LoVo (cell line): ENCODE measurements at regions not wholly inside any gene's neighbourhood (a gene's known extent, or its start where the extent isn't known, plus 50 kb on each side); places are given as distances from the start of the nearest gene placed in this dataset.
A peak's percentile ranks its signal among the peaks of the same experiment; 100 is the strongest.
"Not testable (repeated sequence)": the region's sequence is repeated elsewhere in the genome, so short reads cannot be mapped to it uniquely, and the experiment has no call there.

ENCODE experiments used
- DNase-seq: peaks from one replicate; pipeline ENCODE4 v3.0.0-alpha.2; 2016; ENCODE audit warnings: low spot score

DNA sequence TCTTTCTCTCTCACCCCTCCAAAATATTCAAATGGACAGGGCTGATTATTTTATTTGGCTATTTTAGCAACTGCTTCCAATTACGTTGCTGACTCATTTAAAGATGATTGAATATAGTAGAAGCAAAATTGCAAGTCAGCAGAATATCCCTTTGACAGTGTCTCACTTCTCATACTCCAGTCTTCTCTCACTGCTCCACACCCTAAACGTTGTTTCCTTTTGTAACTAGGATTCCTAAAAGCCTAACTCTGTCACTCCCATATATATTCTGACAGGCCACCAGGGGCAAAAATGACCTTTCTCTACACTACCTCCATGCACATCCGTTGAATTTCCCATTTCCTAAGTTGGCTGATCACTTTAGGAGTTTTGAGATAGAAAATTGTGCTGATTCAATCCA, 351.1 kb downstream of the RND3 start:
- no peak for DNase-seq

DNA sequence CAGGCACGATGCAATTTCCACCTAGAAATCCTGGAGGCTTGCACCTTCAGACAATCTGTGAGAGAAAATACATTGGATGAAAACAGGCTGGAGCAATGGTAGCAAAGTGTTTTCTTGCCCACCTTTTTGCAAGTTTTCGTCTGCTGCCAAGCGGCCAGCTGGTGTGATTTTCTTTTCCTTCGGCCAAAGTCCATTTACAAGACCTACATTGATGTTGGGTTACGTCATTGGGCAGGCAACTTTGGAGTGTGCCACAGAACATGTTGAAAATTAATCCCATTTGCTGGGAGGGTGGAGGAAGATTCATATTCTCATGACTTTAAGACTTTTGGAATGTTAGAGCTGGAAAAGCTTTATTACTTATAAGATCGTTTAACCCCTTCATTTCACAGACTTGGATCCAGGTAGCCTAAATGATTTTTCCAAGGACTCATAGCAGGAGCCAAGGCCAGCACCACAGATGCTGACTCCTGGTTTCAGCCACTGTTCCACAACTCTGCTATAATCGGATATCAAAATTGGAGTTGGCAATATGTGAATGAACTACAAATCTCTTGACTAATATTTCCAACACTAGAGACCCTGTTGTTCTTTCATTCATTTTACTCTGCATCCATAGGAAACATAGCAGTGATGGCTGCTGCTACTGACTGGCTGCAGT, 352.1 kb downstream of the RND3 start:
- peak; percentile 16 for DNase-seq

- DNase-seq: no peak
These were observed 353.1 kb downstream of the RND3 start for GRCh38 chr2:150134223-150134857.

DNA sequence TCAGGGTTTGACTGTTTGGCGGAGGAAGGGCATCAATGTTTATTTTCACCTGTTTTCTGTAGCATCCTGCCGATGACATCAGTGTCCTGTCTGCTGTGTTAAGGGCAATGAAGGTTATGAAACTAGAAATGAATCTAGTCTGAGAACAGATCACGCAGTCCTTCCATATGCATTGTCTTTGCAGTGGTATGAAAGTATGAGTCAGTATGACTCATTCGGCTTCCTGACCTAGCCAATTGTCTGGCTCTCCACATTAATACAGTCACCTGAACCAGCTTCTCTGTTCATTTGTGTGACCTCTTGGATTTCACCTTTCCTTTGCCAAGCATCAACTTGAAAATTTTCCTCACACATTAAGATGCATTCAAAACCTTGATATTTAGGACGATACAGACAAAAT, 353.8 kb downstream of the RND3 start:
- peak; percentile 76 for DNase-seq

DNA sequence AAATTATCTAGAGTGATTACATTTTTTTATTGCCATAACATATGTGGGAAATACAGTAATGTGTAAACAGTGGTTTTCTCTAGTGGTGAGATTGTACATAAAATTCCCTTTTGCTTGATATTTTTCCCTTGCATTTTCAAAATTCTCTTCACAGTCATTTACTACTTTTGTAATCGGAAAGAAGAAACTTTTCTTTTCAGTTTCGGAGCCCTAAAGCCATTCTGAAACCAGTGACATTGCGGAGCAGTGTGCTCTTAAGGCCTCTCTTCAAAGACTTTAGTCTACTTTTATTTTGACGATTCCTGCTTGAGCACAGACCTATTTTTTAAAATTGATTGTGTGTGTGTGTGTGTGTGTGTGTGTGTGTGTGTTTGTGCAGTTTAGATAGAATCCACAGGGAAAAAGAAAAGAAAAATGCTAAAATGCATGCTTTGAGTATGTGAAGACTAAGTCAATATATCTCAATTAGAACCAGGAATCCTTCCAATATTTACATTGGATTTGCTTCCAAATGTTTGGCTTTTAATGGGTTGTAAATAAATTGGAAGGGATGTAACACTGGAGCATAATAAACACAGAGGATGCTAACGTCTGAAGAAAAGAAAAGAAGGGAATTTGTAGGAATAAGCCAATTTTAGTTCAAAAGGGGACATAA, 357.4 kb downstream of the RND3 start:
- no peak for DNase-seq

- DNase-seq: no peak
These were observed 359.5 kb downstream of the RND3 start for GRCh38 chr2:150127995-150128394.

DNA sequence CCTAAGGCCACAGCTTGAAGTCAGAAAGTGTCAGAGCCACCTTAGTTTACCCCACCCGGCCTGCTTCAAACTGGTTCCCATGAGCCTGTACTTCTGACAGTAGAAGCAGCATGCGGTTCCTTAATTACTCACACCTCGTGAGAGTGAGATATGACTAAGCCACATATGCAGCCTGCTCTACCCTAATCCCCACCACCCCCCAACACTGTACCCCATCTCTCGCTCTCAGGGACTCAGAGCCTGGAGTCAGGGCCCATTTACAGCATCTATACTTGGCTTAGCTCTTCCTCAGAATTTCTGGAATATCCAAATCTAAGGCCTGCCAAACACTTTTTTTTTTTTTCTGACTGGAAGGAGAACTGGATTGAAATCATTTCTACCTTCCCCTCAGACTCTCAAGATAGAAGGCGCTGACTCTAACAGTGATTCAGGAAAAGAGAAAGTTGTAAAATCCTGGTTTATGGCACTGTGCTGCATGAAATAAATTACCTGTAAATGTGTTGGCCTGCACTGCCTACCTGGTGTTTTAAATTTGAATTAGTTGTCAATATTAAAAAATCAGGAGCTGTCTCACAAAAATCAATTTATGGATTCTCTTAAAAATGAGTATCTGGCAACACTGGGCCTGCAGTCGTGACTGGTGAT, 360.0 kb downstream of the RND3 start:
- DNase-seq: no peak

DNA sequence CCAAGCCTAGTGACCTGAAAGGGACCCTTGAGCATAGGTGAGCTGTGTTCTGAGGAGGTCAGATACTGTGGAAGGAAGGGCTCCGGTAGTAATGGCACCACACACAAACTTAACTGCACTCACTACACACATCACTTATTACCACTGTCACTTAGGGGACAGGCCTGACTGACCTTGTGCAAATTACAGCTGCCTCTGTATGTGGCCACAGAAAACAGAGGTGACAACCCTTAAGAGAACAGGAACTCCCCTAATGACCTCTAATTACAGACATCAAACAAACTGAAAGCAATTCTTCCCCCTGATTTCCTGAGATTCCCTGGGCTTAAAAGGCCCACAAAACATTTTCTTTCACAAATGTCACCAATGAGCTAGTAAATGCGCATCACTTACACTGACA, 360.6 kb downstream of the RND3 start:
- no peak for DNase-seq

DNA sequence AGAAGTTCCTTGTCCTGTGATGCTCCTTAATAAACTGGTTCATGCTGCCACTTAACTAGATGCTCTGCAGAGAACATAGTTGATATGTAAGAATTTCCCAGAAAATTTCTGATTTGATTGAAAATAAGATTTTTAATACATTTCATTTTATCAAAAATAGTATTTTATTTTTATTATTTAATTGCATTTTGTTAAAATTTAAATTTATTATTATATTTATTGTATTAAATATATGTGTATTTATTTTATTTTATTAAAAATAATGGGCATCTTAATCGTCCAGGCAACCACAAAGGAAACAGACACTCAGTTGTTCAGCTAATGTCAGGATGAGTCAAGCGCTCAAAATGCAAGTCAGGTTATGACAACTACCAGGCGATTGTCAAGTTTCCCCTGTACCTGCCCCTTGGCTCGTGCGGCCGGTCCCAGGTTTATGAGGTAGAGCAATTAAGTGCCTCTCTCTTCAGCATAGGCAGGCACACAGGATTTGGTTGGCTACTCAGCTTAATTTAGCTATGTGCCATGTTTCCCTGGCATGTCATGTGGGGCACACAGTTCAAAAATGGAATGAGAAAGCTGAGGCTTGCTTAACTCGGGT, 361.2 kb downstream of the RND3 start:
- no peak for DNase-seq

GRCh38 chr2:150125708-150126107, 361.8 kb downstream of the RND3 start:
- DNase-seq: no peak

DNA sequence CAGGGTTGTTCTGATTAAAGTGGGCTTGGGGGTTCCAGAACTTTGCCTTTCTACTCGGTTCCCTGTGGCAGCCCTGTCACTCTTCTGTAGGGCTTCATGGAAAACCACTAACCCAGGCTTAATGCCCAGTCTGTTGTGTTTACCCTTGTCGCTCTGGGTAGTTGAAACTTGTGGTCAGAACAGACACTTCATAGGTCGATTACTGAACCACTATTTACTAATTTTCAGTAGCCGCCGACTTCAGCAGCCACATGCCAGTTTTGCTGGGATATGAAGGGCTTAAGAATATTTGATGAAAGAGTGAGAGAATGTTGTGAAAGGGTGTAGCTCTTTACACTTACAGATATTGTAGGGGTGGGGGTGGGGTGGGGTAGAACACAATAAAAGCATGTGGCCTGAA, 362.3 kb downstream of the RND3 start:
- no peak for DNase-seq

- no peak for DNase-seq
These were observed 362.7 kb downstream of the RND3 start for GRCh38 chr2:150124739-150125138.

DNA sequence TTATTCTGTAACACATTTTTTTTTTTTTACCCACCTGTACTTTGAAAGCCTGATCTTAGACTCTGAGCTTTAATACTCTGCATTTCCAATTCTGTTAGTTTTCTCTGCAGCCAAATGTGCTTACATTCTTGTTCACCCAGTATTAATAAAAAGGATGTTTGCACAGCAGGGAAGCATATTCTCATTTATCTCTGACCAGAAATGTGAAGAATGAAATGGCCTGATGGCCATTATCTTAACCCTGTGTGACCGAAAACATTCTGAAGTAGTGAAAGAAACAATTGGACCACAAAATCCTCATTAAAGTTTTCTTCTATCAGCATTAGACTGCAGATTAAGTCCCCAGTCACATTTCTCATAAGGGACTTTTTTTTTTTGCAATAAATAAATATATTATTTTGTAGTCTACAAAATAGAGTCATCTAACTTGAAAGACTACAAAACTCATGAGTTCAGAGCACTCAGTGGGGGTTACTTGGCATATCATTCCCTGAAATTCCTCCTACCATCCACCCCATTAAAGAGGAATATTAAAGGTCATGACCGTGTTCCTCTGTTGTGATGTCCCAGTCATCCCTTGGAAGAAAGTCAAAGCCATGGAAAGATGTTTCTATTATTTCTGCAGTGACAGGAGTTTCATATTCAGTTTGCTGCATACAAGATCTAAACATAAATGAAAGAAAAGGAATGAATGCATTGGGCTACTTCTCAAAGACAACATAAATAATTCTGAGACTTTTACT, 364.4 kb downstream of the RND3 start:
- DNase-seq: no peak

DNA sequence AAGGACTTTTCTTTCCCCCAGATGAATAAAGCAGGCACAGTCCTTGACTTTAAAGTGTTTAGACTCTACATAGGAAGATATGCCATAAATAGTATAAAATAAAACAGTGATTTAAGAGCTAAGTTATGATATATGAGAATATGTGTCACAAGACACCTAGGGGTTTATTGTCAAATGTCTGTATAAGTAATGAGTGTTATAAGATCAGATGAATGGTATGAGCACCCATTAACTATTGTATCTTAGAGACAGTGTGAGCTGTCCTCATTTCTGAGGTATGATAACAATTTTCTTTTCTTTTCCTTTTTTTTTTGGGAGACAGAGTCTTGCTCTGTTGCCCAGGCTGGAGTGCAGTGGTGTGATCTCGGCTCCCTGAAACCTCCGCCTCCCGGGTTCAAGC, 365.3 kb downstream of the RND3 start:
- DNase-seq: no peak

- DNase-seq: no peak
These were observed 367.0 kb downstream of the RND3 start for GRCh38 chr2:150120326-150120955.

DNA sequence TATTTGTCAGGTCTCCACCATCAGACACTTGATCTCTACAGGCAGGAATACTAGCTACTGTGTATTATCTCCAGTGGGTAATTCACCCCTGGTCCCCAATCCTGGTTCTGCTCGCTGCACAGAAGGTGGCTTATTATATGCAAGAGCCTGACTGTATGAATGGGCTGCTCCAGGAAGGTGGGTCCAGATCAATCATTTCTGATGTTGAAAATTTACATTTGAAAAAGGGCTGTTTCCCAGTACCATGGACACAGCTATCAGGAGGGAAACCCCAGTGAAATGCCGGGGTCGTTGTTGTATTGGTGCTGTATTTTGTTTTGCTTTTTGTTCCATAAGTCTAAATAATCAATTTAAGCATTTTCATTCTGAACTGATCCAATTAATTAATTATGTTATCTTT, 367.6 kb downstream of the RND3 start:
- DNase-seq: no peak

GRCh38 chr2:150114089-150114488, 373.4 kb downstream of the RND3 start:
- not testable (repeated sequence) for DNase-seq

DNA sequence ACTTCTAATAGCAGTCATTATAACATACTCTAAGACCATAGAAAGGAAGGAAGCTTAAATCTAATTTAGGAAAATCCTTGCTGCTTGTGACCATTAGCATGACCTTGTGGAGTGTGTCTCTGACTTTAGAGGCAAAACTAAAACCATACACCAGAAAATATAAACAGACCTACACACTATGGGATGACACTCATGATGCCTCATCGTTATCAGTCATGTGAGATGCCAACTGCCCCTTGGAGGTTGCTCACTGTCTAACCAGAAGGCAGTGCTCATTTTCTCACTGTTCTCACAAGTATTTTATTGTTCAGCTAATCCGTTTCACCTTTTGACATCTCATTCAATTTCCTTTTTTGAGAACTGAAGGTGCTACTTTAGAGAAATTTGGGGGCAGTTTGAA, 376.9 kb downstream of the RND3 start:
- DNase-seq: no peak

DNA sequence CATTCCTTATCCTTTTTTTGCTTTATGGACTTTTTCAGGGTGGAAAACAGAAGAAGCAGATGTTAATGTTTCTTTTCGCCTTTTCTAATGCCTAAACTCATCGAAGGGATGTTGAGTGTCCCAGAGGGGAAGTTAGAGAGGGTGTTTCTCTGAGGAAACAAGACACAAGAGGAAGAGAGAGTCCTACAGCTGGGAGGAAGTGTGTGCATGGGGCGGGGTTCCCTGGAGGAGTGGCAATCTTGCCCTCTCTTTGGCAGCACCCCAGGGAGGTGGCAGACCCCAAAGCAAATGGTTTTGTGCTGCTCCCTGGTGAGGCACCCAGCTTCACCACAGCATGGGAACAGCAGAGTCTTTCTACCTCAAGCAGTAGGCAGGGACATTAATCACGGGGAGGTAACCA, 377.6 kb downstream of the RND3 start:
- DNase-seq: no peak

GRCh38 chr2:150109028-150109427, 378.4 kb downstream of the RND3 start:
- no peak for DNase-seq

- no peak for DNase-seq
These were observed 379.7 kb downstream of the RND3 start for GRCh38 chr2:150107816-150108215.

- no peak for DNase-seq
These were observed 380.3 kb downstream of the RND3 start for GRCh38 chr2:150107170-150107569.
